ENCODE measurements at regions not wholly inside any gene's neighbourhood (a gene's known extent, or its start where the extent isn't known, plus 50 kb on each side); places are given as distances from the start of the nearest gene placed in this dataset.
"Not testable (repeated sequence)": the region's sequence is repeated elsewhere in the genome, so short reads cannot be mapped to it uniquely, and the experiment has no call there.

- no peaks in the 10 kb centered on the region for H3K9me3 ChIP-seq (ENCODE audit: control insufficient read depth in 5 of 5, low read length in 5 of 5)
- no peaks in the 10 kb centered on the region for H3K4me1 ChIP-seq (ENCODE audit: control insufficient read depth in 5 of 5, insufficient read depth in 5 of 5, low read length in 5 of 5)
- H3K9ac ChIP-seq (ENCODE audit: low read length in 5 of 5) = no peak overlapping the region
- no peak overlapping the region for H3K4me3 ChIP-seq (ENCODE audit: low read depth in 1 of 5, low read length in 5 of 5)
- no peaks in the 10 kb centered on the region for H3K36me3 ChIP-seq (ENCODE audit: control insufficient read depth in 5 of 5, insufficient read depth in 5 of 5, low read length in 5 of 5)
- H3K27ac ChIP-seq (ENCODE audit: low read depth, low read length) = no peak overlapping the region
- H3K27me3 ChIP-seq (ENCODE audit: control insufficient read depth in 5 of 5, insufficient read depth in 4 of 5, low read length in 5 of 5) = no peaks in the 10 kb centered on the region
Measured at GRCh38 chr13:89072979-89073378, 1401.8 kb downstream of the SLITRK5 start.

- Histone ChIP-seq H3K4me1 (ENCODE audit: control insufficient read depth in 5 of 5, insufficient read depth in 5 of 5, low read length in 5 of 5) (no peaks in the 10 kb centered on the region), H3K9ac (ENCODE audit: low read length in 5 of 5) (no peak overlapping the region), H3K9me3 (ENCODE audit: control insufficient read depth in 5 of 5, low read length in 5 of 5) (no peaks in the 10 kb centered on the region), H3K27me3 (ENCODE audit: control insufficient read depth in 5 of 5, insufficient read depth in 4 of 5, low read length in 5 of 5) (no peaks in the 10 kb centered on the region), H3K27ac (ENCODE audit: low read depth, low read length) (no peak overlapping the region), H3K4me3 (ENCODE audit: low read depth in 1 of 5, low read length in 5 of 5) (no peak overlapping the region), H3K36me3 (ENCODE audit: control insufficient read depth in 5 of 5, insufficient read depth in 5 of 5, low read length in 5 of 5) (no peaks in the 10 kb centered on the region)
Measured at GRCh38 chr13:89076622-89077021, 1405.5 kb downstream of the SLITRK5 start.

GRCh38 chr13:89082623-89083022 lies 1411.5 kb downstream of the SLITRK5 start:
- Histone ChIP-seq H3K36me3 (ENCODE audit: control insufficient read depth in 5 of 5, insufficient read depth in 5 of 5, low read length in 5 of 5) (no peaks in the 10 kb centered on the region), H3K9me3 (ENCODE audit: control insufficient read depth in 5 of 5, low read length in 5 of 5) (no peaks in the 10 kb centered on the region), H3K4me3 (ENCODE audit: low read depth in 1 of 5, low read length in 5 of 5) (no peak overlapping the region), H3K4me1 (ENCODE audit: control insufficient read depth in 5 of 5, insufficient read depth in 5 of 5, low read length in 5 of 5) (no peaks in the 10 kb centered on the region), H3K9ac (ENCODE audit: low read length in 5 of 5) (no peak overlapping the region), H3K27ac (ENCODE audit: low read depth, low read length) (no peak overlapping the region), H3K27me3 (ENCODE audit: control insufficient read depth in 5 of 5, insufficient read depth in 4 of 5, low read length in 5 of 5) (no peaks in the 10 kb centered on the region)

- not testable (repeated sequence) for H3K27ac ChIP-seq (ENCODE audit: low read depth, low read length); H3K27me3 ChIP-seq (ENCODE audit: control insufficient read depth in 5 of 5, insufficient read depth in 4 of 5, low read length in 5 of 5); H3K4me3 ChIP-seq (ENCODE audit: low read depth in 1 of 5, low read length in 5 of 5); H3K36me3 ChIP-seq (ENCODE audit: control insufficient read depth in 5 of 5, insufficient read depth in 5 of 5, low read length in 5 of 5); H3K9ac ChIP-seq (ENCODE audit: low read length in 5 of 5); H3K9me3 ChIP-seq (ENCODE audit: control insufficient read depth in 5 of 5, low read length in 5 of 5); H3K4me1 ChIP-seq (ENCODE audit: control insufficient read depth in 5 of 5, insufficient read depth in 5 of 5, low read length in 5 of 5)
Measured at GRCh38 chr13:89088107-89088506, 1416.9 kb downstream of the SLITRK5 start.

- Histone ChIP-seq H3K4me3 (ENCODE audit: low read depth in 1 of 5, low read length in 5 of 5) (no peak overlapping the region), H3K27ac (ENCODE audit: low read depth, low read length) (no peak overlapping the region), H3K9ac (ENCODE audit: low read length in 5 of 5) (no peak overlapping the region), H3K9me3 (ENCODE audit: control insufficient read depth in 5 of 5, low read length in 5 of 5) (peaks cover 0 to 2% (median 0%) of the 10 kb centered on the region in 5 donors), H3K27me3 (ENCODE audit: control insufficient read depth in 5 of 5, insufficient read depth in 4 of 5, low read length in 5 of 5) (no peaks in the 10 kb centered on the region), H3K36me3 (ENCODE audit: control insufficient read depth in 5 of 5, insufficient read depth in 5 of 5, low read length in 5 of 5) (no peaks in the 10 kb centered on the region), H3K4me1 (ENCODE audit: control insufficient read depth in 5 of 5, insufficient read depth in 5 of 5, low read length in 5 of 5) (no peaks in the 10 kb centered on the region)
Measured at GRCh38 chr13:89097994-89098393, 1426.8 kb downstream of the SLITRK5 start.

GRCh38 chr13:89113744-89114143 lies 1442.6 kb downstream of the SLITRK5 start:
- Histone ChIP-seq H3K27me3 (ENCODE audit: control insufficient read depth in 5 of 5, insufficient read depth in 4 of 5, low read length in 5 of 5) (no peaks in the 10 kb centered on the region), H3K9me3 (ENCODE audit: control insufficient read depth in 5 of 5, low read length in 5 of 5) (peaks cover 0 to 3% (median 0%) of the 10 kb centered on the region in 5 donors), H3K9ac (ENCODE audit: low read length in 5 of 5) (no peak overlapping the region), H3K27ac (ENCODE audit: low read depth, low read length) (no peak overlapping the region), H3K4me3 (ENCODE audit: low read depth in 1 of 5, low read length in 5 of 5) (no peak overlapping the region), H3K36me3 (ENCODE audit: control insufficient read depth in 5 of 5, insufficient read depth in 5 of 5, low read length in 5 of 5) (no peaks in the 10 kb centered on the region), H3K4me1 (ENCODE audit: control insufficient read depth in 5 of 5, insufficient read depth in 5 of 5, low read length in 5 of 5) (no peaks in the 10 kb centered on the region)

GRCh38 chr13:89115307-89115706 lies 1444.1 kb downstream of the SLITRK5 start:
- Histone ChIP-seq H3K27ac (ENCODE audit: low read depth, low read length) (no peak overlapping the region), H3K4me3 (ENCODE audit: low read depth in 1 of 5, low read length in 5 of 5) (no peak overlapping the region), H3K36me3 (ENCODE audit: control insufficient read depth in 5 of 5, insufficient read depth in 5 of 5, low read length in 5 of 5) (no peaks in the 10 kb centered on the region), H3K27me3 (ENCODE audit: control insufficient read depth in 5 of 5, insufficient read depth in 4 of 5, low read length in 5 of 5) (no peaks in the 10 kb centered on the region), H3K4me1 (ENCODE audit: control insufficient read depth in 5 of 5, insufficient read depth in 5 of 5, low read length in 5 of 5) (no peaks in the 10 kb centered on the region), H3K9me3 (ENCODE audit: control insufficient read depth in 5 of 5, low read length in 5 of 5) (peaks cover 0 to 5% (median 0%) of the 10 kb centered on the region in 5 donors), H3K9ac (ENCODE audit: low read length in 5 of 5) (no peak overlapping the region)

- Histone ChIP-seq H3K4me3 (ENCODE audit: low read depth in 1 of 5, low read length in 5 of 5) (no peak overlapping the region), H3K27me3 (ENCODE audit: control insufficient read depth in 5 of 5, insufficient read depth in 4 of 5, low read length in 5 of 5) (no peaks in the 10 kb centered on the region), H3K9ac (ENCODE audit: low read length in 5 of 5) (no peak overlapping the region), H3K27ac (ENCODE audit: low read depth, low read length) (no peak overlapping the region), H3K36me3 (ENCODE audit: control insufficient read depth in 5 of 5, insufficient read depth in 5 of 5, low read length in 5 of 5) (no peaks in the 10 kb centered on the region), H3K4me1 (ENCODE audit: control insufficient read depth in 5 of 5, insufficient read depth in 5 of 5, low read length in 5 of 5) (no peaks in the 10 kb centered on the region), H3K9me3 (ENCODE audit: control insufficient read depth in 5 of 5, low read length in 5 of 5) (no peaks in the 10 kb centered on the region)
Measured at GRCh38 chr13:89136678-89137077, 1465.5 kb downstream of the SLITRK5 start.

GRCh38 chr13:89150362-89150761 lies 1479.2 kb downstream of the SLITRK5 start:
- H3K9me3 ChIP-seq (ENCODE audit: control insufficient read depth in 5 of 5, low read length in 5 of 5) = peaks cover 0 to 3% (median 0%) of the 10 kb centered on the region in 5 donors
- H3K9ac ChIP-seq (ENCODE audit: low read length in 5 of 5) = no peak overlapping the region
- no peaks in the 10 kb centered on the region for H3K36me3 ChIP-seq (ENCODE audit: control insufficient read depth in 5 of 5, insufficient read depth in 5 of 5, low read length in 5 of 5)
- H3K27me3 ChIP-seq (ENCODE audit: control insufficient read depth in 5 of 5, insufficient read depth in 4 of 5, low read length in 5 of 5) = no peaks in the 10 kb centered on the region
- no peaks in the 10 kb centered on the region for H3K4me1 ChIP-seq (ENCODE audit: control insufficient read depth in 5 of 5, insufficient read depth in 5 of 5, low read length in 5 of 5)
- H3K4me3 ChIP-seq (ENCODE audit: low read depth in 1 of 5, low read length in 5 of 5) = no peak overlapping the region
- H3K27ac ChIP-seq (ENCODE audit: low read depth, low read length) = no peak overlapping the region

- no peak overlapping the region for H3K27ac ChIP-seq (ENCODE audit: low read depth, low read length)
- no peak overlapping the region for H3K4me3 ChIP-seq (ENCODE audit: low read depth in 1 of 5, low read length in 5 of 5)
- H3K27me3 ChIP-seq (ENCODE audit: control insufficient read depth in 5 of 5, insufficient read depth in 4 of 5, low read length in 5 of 5) = no peaks in the 10 kb centered on the region
- H3K9me3 ChIP-seq (ENCODE audit: control insufficient read depth in 5 of 5, low read length in 5 of 5) = peaks cover 0 to 3% (median 0%) of the 10 kb centered on the region in 5 donors
- no peaks in the 10 kb centered on the region for H3K4me1 ChIP-seq (ENCODE audit: control insufficient read depth in 5 of 5, insufficient read depth in 5 of 5, low read length in 5 of 5)
- H3K9ac ChIP-seq (ENCODE audit: low read length in 5 of 5) = no peak overlapping the region
- no peaks in the 10 kb centered on the region for H3K36me3 ChIP-seq (ENCODE audit: control insufficient read depth in 5 of 5, insufficient read depth in 5 of 5, low read length in 5 of 5)
Measured at GRCh38 chr13:89153941-89154340, 1482.8 kb downstream of the SLITRK5 start.

- Histone ChIP-seq H3K9me3 (ENCODE audit: control insufficient read depth in 5 of 5, low read length in 5 of 5) (peaks cover 0 to 5% (median 0%) of the 10 kb centered on the region in 5 donors), H3K9ac (ENCODE audit: low read length in 5 of 5) (no peak overlapping the region), H3K4me1 (ENCODE audit: control insufficient read depth in 5 of 5, insufficient read depth in 5 of 5, low read length in 5 of 5) (no peaks in the 10 kb centered on the region), H3K27me3 (ENCODE audit: control insufficient read depth in 5 of 5, insufficient read depth in 4 of 5, low read length in 5 of 5) (no peaks in the 10 kb centered on the region), H3K4me3 (ENCODE audit: low read depth in 1 of 5, low read length in 5 of 5) (peak overlapping the region in 1 of 5 donors; percentile 22), H3K36me3 (ENCODE audit: control insufficient read depth in 5 of 5, insufficient read depth in 5 of 5, low read length in 5 of 5) (no peaks in the 10 kb centered on the region), H3K27ac (ENCODE audit: low read depth, low read length) (no peak overlapping the region)
Measured at GRCh38 chr13:89163096-89163495, 1491.9 kb downstream of the SLITRK5 start.

All from subcutaneous abdominal adipose tissue (tissue), 5 donors.